SK-N-SH (cell line): ENCODE measurements at regions not wholly inside any gene's neighbourhood (a gene's known extent, or its start where the extent isn't known, plus 50 kb on each side); places are given as distances from the start of the nearest gene placed in this dataset.

Source experiments
- CHD2 ChIP-seq: fragments of 150-350 bp; IDR thresholded peaks from 2 replicates; pipeline ENCODE4 v1.6.1; 2018; ENCODE audit warnings: low read length; ENCODE audit not compliant: partially characterized antibody
- CTCF ChIP-seq: fragments of 200-600 bp; sonication (generic); IDR thresholded peaks from 2 replicates; pipeline ENCODE4 v1.6.1; 2017; ENCODE audit warnings: antibody characterized with exemption, mild to moderate bottlenecking, moderate library complexity
- EZH2phosphoT487 ChIP-seq: fragments of 200-600 bp; sonication (generic); IDR thresholded peaks from 2 replicates; pipeline ENCODE4 v1.6.1; 2017; ENCODE audit warnings: low read depth, mixed run types, mild to moderate bottlenecking, antibody characterized with exemption, moderate library complexity, borderline replicate concordance
- FOXM1 ChIP-seq: IDR thresholded peaks from 2 replicates; pipeline ENCODE4 v1.4.0; 2012; ENCODE audit warnings: low read depth, mild to moderate bottlenecking
- MAX ChIP-seq: IDR thresholded peaks from 2 replicates; pipeline ENCODE4 v1.4.0; 2012; ENCODE audit warnings: low read depth
- NFIC ChIP-seq: IDR thresholded peaks from 2 replicates; pipeline ENCODE4 v1.4.0; 2012; ENCODE audit warnings: borderline replicate concordance
- POLR2AphosphoS5 ChIP-seq: IDR thresholded peaks from 2 replicates; pipeline ENCODE4 v1.6.1; 2012; ENCODE audit warnings: low read depth, low read length
- REST ChIP-seq: IDR thresholded peaks from 2 replicates; pipeline ENCODE4 v1.6.1; 2012; ENCODE audit warnings: mild to moderate bottlenecking, low read depth, low read length, moderate library complexity
- SMC3 ChIP-seq: IDR thresholded peaks from 2 replicates; pipeline ENCODE4 v1.6.1; 2012; ENCODE audit warnings: low read depth, low read length, improper control_type of control experiment
- TEAD4 ChIP-seq: IDR thresholded peaks from 2 replicates; pipeline ENCODE4 v1.4.0; 2012; ENCODE audit warnings: mild to moderate bottlenecking, borderline replicate concordance; ENCODE audit not compliant: insufficient read depth
- YY1 ChIP-seq: IDR thresholded peaks from 2 replicates; pipeline ENCODE4 v1.4.0; 2012; ENCODE audit warnings: low read depth, mild to moderate bottlenecking

DNA sequence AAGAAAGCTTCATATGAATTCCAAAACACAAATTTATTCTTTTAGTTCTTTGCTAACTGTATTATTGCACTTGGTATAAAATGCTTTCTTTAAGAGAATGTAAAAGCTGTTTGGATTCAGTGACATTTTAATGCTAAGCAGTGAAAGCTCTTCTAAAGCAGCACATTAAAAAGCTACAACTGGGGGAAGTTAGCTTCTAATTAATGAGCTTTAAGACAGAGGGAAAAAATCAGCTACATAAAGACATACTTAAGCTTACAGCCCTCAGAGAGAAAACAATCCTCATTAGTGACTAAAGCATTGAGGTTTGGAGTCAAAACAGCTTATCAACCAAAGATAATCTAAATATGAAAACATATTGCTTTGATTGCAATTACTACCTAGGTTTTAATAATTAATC lies 1222.2 kb upstream of the SPRY2 start:
- no peak for TF ChIP-seq NFIC
- TF ChIP-seq POLR2AphosphoS5, result no peak
- TF ChIP-seq MAX, result no peak
- TF ChIP-seq REST, result no peak
- no peak for TF ChIP-seq TEAD4
- no peak for TF ChIP-seq FOXM1
- TF ChIP-seq CHD2, result no peak
- TF ChIP-seq YY1, result no peak
- no peak for TF ChIP-seq CTCF
- no peak for TF ChIP-seq EZH2phosphoT487
- no peak for TF ChIP-seq SMC3
